Body of pancreas (tissue), 4 donors: ENCODE measurements at regions not wholly inside any gene's neighbourhood (a gene's known extent, or its start where the extent isn't known, plus 50 kb on each side); places are given as distances from the start of the nearest gene placed in this dataset.

ENCODE experiments used
- CTCF ChIP-seq, 7 experiments: fragments of 450-650 bp in 4 of 7; fragments of 200-600 bp in 3 of 7; sonication (generic) in 3 of 7; IDR thresholded peaks; one replicate each; pipeline ENCODE4 v1.5.1; 2016 to 2019; ENCODE audit warnings: antibody characterized with exemption in 7 of 7
- POLR2A ChIP-seq, 3 donors: fragments of 450-650 bp; IDR thresholded peaks; one replicate each; pipeline ENCODE4 v1.6.1; 2016; ENCODE audit warnings: antibody characterized with exemption in 3 of 3, mild to moderate bottlenecking in 2 of 3

DNA sequence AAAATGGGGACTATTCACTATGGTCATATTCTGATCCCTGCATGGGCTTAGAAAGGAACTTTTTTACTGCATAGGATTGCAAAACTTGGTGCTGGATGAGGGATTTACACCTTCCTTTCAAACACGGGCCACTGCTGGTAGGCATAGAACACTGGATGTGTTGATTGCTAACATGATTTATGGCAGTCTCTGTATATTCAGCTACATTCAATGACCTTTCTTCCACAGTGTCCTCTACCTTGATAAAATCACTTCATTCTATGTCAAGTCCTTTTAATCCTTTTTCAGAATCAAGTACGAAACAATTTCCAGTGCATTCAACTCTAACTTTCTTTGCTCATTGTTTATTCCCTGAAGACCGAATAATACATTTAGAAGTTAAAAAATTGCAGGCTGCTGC is 91.9 kb upstream of the ATG10 start:
- TF ChIP-seq POLR2A (IDR thresholded peaks at IDR 0.05): no peak
- no peak for TF ChIP-seq CTCF (IDR thresholded peaks at IDR 0.05)
